GM12864 (cell line): ENCODE measurements at regions not wholly inside any gene's neighbourhood (a gene's known extent, or its start where the extent isn't known, plus 50 kb on each side); places are given as distances from the start of the nearest gene placed in this dataset.

Source experiments
- DNase-seq: peaks from one replicate; pipeline ENCODE4 v3.0.0-alpha.2; 2011; ENCODE audit warnings: low read depth
- H3K4me3 ChIP-seq: 2 replicates; pipeline ENCODE4 v1.5.1; 2011; ENCODE audit warnings: mild to moderate bottlenecking, low read depth, low read length, control low read depth
- CTCF ChIP-seq: IDR thresholded peaks from 2 replicates; pipeline ENCODE4 v1.5.1; 2011; ENCODE audit warnings: low read depth, mild to moderate bottlenecking, moderate library complexity, low read length, control low read depth, inconsistent platforms; ENCODE audit errors: missing control alignments

- H3K4me3 ChIP-seq = no peak overlapping the region
- no peak for DNase-seq
- TF ChIP-seq CTCF = no peak
Measured at GRCh38 chr3:28139967-28140634, 101.3 kb upstream of the CMC1 start.

DNA sequence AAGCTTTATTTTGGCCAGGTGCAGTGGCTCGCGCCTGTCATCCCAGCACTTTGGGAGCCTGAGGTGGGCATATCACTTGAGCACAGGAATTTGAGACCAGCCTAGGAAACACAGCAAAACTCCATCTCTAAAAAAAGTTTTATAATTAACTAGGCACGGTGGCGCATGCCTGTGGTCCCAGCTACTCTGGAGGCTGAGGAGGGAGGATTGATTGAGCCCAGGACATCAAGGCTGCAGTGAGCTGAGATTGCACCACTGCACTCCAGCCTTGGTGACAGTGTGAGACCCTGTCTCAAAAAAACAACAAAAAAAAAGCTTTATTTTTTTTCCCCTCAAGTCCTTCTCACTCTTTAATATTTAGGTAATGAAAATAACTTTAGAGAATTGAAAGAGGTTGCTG, 100.8 kb upstream of the CMC1 start:
- DNase-seq = no peak
- H3K4me3 ChIP-seq = no peak overlapping the region
- no peak for TF ChIP-seq CTCF

DNA sequence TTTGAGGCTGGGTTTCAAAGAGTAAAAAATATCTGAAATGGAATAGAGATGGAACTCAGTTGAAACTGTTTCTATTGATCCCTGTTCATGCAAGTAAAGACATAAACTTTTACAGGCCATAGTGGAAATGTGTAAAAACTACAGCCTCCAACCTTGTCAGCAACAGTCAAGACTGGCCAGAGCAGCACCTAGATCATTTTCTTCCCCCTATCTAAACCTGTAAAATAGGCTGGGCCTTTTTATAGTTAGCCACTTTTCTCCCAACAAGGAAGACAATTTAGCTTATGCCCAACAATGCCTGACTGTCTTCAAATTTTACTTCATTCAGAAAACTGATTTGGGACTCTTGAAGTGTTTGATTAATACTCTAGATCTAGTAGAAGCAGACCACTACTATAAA, 91.5 kb upstream of the CMC1 start:
- TF ChIP-seq CTCF = no peak
- H3K4me3 ChIP-seq = no peak overlapping the region
- no peak for DNase-seq

DNA sequence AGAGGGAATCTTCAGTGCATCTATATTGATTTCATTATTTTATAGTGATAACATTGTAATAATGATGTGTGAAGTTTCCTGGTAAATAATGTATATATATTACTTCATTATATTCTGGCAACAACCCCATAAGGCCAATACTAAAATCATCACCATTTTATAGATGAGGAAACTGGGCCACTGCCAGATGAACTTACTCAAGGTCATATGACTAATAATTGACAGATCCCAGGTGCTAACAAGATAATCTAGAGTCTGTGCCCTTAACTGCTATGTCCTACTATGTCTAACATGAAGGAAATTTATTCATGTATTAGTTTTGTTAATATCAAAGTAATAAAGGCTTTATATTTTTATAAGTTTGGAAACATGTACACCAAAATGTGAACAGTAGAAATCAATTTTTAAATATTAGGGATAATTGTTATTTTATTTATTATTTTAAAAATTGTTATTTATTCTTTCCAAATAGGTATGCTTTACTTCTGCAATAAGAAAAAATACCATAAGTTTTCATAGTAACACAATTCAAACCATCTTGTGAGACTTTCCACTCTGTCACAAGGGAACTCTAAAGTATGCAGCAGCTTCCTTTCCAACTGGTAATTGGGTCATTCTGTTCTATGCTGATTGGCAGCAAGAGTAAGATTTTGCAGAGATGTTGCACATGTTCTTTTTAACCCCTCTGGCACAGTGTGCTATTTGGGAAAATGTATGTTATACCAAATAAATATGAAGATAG, 90.8 kb upstream of the CMC1 start:
- no peak for DNase-seq
- TF ChIP-seq CTCF = no peak
- H3K4me3 ChIP-seq = no peak overlapping the region

DNA sequence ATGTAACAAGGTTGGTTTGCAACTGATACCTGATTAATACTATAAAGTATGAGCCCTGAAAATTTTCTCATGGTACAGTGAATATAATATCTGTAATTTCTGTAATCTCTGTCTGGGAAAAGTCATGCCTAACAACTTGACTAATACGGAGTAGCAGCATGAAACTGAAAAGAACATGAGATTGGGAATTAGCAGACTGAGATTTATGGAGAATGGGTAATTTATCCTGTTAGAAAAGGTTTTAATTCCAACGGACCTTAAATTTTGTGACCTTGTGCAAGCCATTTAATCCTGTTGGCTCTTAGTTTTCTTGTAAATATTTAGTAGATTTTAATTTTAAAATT, 90.2 kb upstream of the CMC1 start:
- no peak overlapping the region for H3K4me3 ChIP-seq
- no peak for DNase-seq
- no peak for TF ChIP-seq CTCF

GRCh38 chr3:28151608-28152228, 89.7 kb upstream of the CMC1 start:
- no peak overlapping the region for H3K4me3 ChIP-seq
- no peak for TF ChIP-seq CTCF
- no peak for DNase-seq
